CD4-positive, CD25-positive, alpha-beta regulatory T cell (primary cell): ENCODE measurements at regions not wholly inside any gene's neighbourhood (a gene's known extent, or its start where the extent isn't known, plus 50 kb on each side); places are given as distances from the start of the nearest gene placed in this dataset.
A peak's percentile ranks its signal among the peaks of the same experiment; 100 is the strongest.
"Not testable (repeated sequence)": the region's sequence is repeated elsewhere in the genome, so short reads cannot be mapped to it uniquely, and the experiment has no call there.

Experiments
- ATAC-seq, 2 donors: fragments of 150-1000 bp; cut with Tn5 transposase; one replicate each; pipeline ENCODE4 v1.10.0; 2021; ENCODE audit warnings: low read depth in 2 of 2, moderate number of reproducible peaks in 2 of 2, moderate library complexity in 1 of 2
- DNase-seq, 3 donors: peaks; one replicate each; pipeline versions ENCODE4 v3.0.0 to v3.0.0-alpha.2; 2012 to 2022; ENCODE audit warnings: mixed read lengths in 1 of 3
- H3K27ac ChIP-seq: one replicate; pipeline ENCODE4 v1.7.0; 2013; ENCODE audit warnings: mild to moderate bottlenecking, low read length; ENCODE audit not compliant: insufficient read depth, poor library complexity, severe bottlenecking
- H3K27me3 ChIP-seq: one replicate; pipeline ENCODE4 v1.7.0; 2013; ENCODE audit warnings: low read length; ENCODE audit not compliant: control insufficient read depth, insufficient read depth
- H3K36me3 ChIP-seq: one replicate; pipeline ENCODE4 v1.7.0; 2013; ENCODE audit warnings: mild to moderate bottlenecking, low read length, moderate library complexity; ENCODE audit not compliant: control insufficient read depth, insufficient read depth
- H3K4me1 ChIP-seq: 2 replicates; pipeline ENCODE4 v1.7.0; 2013; ENCODE audit warnings: mild to moderate bottlenecking, low read length; ENCODE audit not compliant: insufficient read depth, control insufficient read depth, poor library complexity, severe bottlenecking
- H3K4me3 ChIP-seq: one replicate; pipeline ENCODE4 v1.7.0; 2013; ENCODE audit warnings: low read depth, mild to moderate bottlenecking, low read length, moderate library complexity
- H3K9me3 ChIP-seq, 2 experiments: 1 replicate in 1 of 2; 2 replicates in 1 of 2; pipeline ENCODE4 v1.7.0; 2013; ENCODE audit warnings: low read length in 2 of 2, mild to moderate bottlenecking in 1 of 2, moderate library complexity in 1 of 2; ENCODE audit not compliant: control insufficient read depth in 2 of 2
- H3K27ac Mint-ChIP-seq, 3 donors: one replicate each; pipeline ENCODE4 v1.8.0; 2020 to 2022; ENCODE audit warnings: mild to moderate bottlenecking in 3 of 3, mixed read lengths in 3 of 3, moderate library complexity in 2 of 3
- H3K27me3 Mint-ChIP-seq: one replicate; pipeline ENCODE4 v1.8.0; 2022; ENCODE audit warnings: mild to moderate bottlenecking, mixed read lengths
- H3K36me3 Mint-ChIP-seq: one replicate; pipeline ENCODE4 v1.8.0; 2020; ENCODE audit warnings: mixed read lengths
- H3K4me1 Mint-ChIP-seq, 4 donors: one replicate each; pipeline ENCODE4 v1.8.0; 2020 to 2022; ENCODE audit warnings: mixed read lengths in 4 of 4, mild to moderate bottlenecking in 1 of 4
- H3K4me3 Mint-ChIP-seq, 4 donors: one replicate each; pipeline ENCODE4 v1.8.0; 2020 to 2022; ENCODE audit warnings: mild to moderate bottlenecking in 4 of 4, mixed read lengths in 4 of 4, moderate library complexity in 3 of 4
- H3K9me3 Mint-ChIP-seq, 7 donors: one replicate each; pipeline ENCODE4 v1.8.0; 2020 to 2022; ENCODE audit warnings: mixed read lengths in 7 of 7, mild to moderate bottlenecking in 3 of 7, moderate library complexity in 2 of 7

DNA sequence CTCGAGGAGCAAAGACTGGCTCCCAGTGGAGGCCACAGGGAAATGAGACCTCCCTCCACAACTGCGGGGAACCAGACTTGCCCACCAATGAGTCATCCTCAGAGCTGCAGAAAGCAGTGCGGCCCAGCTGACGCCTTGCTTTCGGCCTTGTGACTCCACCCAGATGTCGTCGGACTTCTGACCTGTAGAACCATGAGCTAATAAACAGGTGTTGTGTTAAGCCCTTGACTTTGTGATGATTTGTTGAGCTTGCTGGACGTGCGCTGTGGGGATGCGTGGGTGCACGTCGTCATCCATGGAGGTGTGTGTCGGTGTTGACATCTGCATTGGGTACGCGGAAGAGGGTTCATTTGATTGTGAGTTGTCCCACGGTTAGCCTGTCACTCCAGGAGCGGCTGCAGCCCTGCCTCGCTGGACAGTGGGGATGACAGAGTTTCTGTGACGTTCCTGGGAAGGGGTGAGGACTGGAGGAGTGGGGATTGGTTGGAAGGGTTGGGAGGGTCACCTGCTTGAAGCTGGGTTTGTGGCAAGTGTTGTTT, 154.1 kb downstream of the SH3BP4 start:
- Histone ChIP-seq H3K4me3 (no peak overlapping the region), H3K27me3 (no peaks in the 10 kb centered on the region), H3K36me3 (no peaks in the 10 kb centered on the region), H3K9me3 (no peaks in the 10 kb centered on the region), H3K4me1 (no peaks in the 10 kb centered on the region), H3K27ac (no peak overlapping the region)
- Mint-ChIP-seq H3K4me1 (no peaks in the 10 kb centered on the region), H3K27ac (peak overlapping the region in 1 of 3 donors; percentile 50), H3K27me3 (peaks cover 13% of the 10 kb centered on the region), H3K9me3 (peaks cover 0 to 3% (median 0%) of the 10 kb centered on the region in 7 donors), H3K4me3 (no peak overlapping the region), H3K36me3 (no peaks in the 10 kb centered on the region)
- DNase-seq (no peak), ATAC-seq (no peak)

DNA sequence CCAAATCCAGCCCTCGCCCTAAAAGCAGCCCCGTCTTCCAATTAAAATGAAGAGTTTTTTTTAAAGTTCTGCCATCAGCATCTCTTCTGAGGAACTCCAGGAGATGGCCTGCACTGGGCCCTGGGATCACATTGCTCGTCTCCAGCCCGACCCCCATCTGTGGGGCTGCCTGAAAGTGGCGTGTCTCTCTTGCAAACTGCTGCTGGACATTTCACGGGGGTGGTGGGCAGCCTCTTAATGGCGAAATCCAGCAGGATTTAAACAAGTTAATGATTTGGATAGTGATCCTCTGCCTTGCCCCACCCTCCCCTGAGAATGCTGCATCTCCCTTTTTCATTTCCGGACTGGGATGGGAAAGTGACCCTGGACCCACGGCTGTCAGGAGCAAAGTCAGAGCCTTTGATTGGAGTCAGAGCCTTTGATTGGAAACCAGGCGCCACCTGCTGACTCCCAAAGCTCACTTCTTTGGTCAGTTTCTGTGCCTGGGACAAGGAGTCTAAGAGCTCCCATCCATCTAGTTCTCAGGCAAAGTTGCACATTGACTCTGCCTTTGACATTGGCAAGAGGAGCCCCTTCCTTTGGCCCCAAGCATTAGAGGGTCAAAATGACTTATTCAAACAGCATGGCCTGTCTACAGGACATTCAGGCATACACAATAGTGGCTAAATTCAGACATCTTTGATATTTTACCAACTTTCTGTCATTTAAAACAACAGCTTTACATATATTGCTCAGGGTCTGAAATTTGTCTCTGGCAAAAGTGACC, 155.2 kb downstream of the SH3BP4 start:
- Mint-ChIP-seq H3K9me3 (peaks cover 0 to 3% (median 0%) of the 10 kb centered on the region in 7 donors), H3K27me3 (peaks cover 13% of the 10 kb centered on the region), H3K4me1 (no peaks in the 10 kb centered on the region), H3K36me3 (no peaks in the 10 kb centered on the region), H3K27ac (no peak overlapping the region), H3K4me3 (no peak overlapping the region)
- Histone ChIP-seq H3K36me3 (no peaks in the 10 kb centered on the region), H3K27me3 (no peaks in the 10 kb centered on the region), H3K4me1 (no peaks in the 10 kb centered on the region), H3K9me3 (no peaks in the 10 kb centered on the region), H3K27ac (no peak overlapping the region), H3K4me3 (no peak overlapping the region)
- DNase-seq, result peak in 1 of 3 donors; percentile 6
- no peak for ATAC-seq

DNA sequence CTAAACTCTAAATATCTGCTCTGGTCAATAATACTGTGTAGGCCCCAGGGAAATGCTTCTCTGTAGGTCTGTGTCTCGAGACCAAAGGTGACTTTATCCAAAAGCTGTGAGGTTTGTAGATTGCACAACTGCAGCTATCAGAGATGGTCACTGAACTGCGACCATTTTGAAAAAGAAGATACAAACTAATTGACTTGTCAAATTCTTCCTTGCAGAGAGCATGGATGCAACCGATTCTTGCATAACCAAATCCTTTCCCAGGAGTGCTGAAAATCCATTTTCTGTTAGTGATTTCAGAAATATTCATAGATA, 155.8 kb downstream of the SH3BP4 start:
- no peak overlapping the region for H3K4me3 Mint-ChIP-seq
- Histone ChIP-seq H3K27ac (no peak overlapping the region), H3K27me3 (no peaks in the 10 kb centered on the region), H3K4me1 (no peaks in the 10 kb centered on the region), H3K4me3 (no peak overlapping the region), H3K36me3 (no peaks in the 10 kb centered on the region), H3K9me3 (no peaks in the 10 kb centered on the region)
- no peaks in the 10 kb centered on the region for H3K4me1 Mint-ChIP-seq
- ATAC-seq (no peak), DNase-seq (no peak)
- peaks cover 12% of the 10 kb centered on the region for H3K27me3 Mint-ChIP-seq
- no peak overlapping the region for H3K27ac Mint-ChIP-seq
- H3K9me3 Mint-ChIP-seq, result peaks cover 0 to 3% (median 0%) of the 10 kb centered on the region in 7 donors
- no peaks in the 10 kb centered on the region for H3K36me3 Mint-ChIP-seq

DNA sequence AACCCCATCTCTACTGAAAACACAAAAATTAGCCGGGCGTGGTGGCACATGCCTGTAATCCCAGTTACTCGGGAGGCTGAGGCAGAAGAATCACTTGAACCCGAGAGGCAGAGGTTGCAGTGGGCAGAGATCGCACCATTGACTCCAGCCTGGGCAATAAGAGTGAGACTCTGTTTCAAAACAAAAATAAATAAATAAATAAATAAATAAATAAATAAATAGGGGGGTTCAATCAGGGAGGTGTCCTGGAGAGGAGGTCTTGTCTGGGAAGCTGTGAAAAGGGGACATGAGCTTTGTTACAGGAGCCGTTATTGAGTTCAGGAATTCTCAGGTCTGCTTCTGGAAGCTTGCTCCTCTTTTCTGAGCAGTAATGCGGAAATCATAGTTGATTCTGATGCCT, 157.7 kb downstream of the SH3BP4 start:
- not testable (repeated sequence) for H3K4me3 ChIP-seq, H3K36me3 ChIP-seq, H3K27me3 Mint-ChIP-seq, H3K36me3 Mint-ChIP-seq, H3K4me3 Mint-ChIP-seq, DNase-seq, H3K9me3 Mint-ChIP-seq, H3K4me1 Mint-ChIP-seq, H3K27me3 ChIP-seq, ATAC-seq, H3K9me3 ChIP-seq, H3K27ac Mint-ChIP-seq, H3K4me1 ChIP-seq, H3K27ac ChIP-seq

DNA sequence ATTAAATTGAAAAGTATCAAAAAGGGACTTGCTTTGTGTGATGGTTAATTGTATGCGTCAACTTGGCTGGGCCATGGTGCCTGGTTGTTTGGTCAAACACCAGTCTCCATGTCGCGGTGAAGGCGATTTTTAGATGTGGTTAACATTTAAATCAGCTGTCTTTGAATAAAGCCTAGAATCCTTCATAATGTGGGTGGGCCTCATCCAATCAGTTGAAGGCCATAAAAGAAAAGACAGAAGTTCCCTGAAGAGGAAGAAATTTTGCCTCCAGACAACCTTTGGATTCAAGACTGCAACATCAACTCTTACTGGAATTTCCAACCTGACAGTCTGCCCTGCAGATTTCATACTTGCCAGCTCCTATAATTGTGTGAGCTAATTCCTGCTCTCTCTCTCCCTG, 160.5 kb downstream of the SH3BP4 start:
- Mint-ChIP-seq H3K27ac (no peak overlapping the region), H3K4me3 (no peak overlapping the region), H3K36me3 (no peaks in the 10 kb centered on the region), H3K27me3 (peaks cover 13% of the 10 kb centered on the region), H3K4me1 (no peaks in the 10 kb centered on the region), H3K9me3 (peaks cover 0 to 2% (median 0%) of the 10 kb centered on the region in 7 donors)
- ATAC-seq, result no peak
- no peak overlapping the region for H3K4me3 ChIP-seq
- H3K36me3 ChIP-seq, result no peaks in the 10 kb centered on the region
- no peaks in the 10 kb centered on the region for H3K9me3 ChIP-seq
- no peaks in the 10 kb centered on the region for H3K4me1 ChIP-seq
- H3K27me3 ChIP-seq, result no peaks in the 10 kb centered on the region
- DNase-seq, result no peak
- H3K27ac ChIP-seq, result no peak overlapping the region

DNA sequence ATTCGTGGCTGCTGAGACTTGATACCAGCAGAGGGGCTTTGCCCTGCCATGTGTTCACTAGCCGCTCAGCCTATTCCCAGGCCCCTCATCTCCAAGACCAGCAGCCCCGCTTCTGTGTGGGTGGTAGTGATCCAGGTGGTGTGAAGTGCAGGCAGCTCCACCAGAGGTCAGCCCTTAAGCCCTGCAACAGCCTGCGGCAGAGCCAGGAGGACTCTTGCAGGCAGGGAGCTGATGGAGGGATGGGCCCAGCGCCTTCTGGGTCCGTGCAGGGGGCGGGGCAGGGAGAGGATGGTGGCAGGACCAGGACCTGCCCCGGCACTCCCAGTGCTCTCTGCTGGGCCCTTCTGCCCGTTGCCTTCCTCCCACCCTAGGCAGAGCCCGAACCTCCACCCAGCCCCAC, 162.0 kb downstream of the SH3BP4 start:
- no peak for DNase-seq
- Mint-ChIP-seq H3K27me3 (peaks cover 13% of the 10 kb centered on the region), H3K27ac (no peak overlapping the region)

DNA sequence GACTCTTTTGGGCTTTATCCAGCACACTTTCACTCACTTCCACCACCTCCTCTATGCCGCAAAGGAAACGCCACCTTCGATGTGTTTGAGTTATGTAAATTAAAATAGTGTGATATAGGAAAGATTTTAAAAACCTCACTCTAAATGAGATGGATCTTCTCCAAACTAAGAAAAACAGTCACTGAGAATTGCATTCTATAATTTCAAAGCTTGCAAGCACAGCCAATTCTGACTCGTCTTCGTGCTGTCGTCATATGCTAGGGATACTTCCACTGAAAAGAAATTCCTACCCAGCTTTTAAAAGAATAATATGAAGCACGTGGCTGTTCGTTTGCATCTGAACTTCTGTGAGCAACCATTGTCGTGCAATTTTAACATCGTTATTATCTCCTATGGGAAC, 162.5 kb downstream of the SH3BP4 start:
- H3K27ac ChIP-seq, result no peak overlapping the region
- Mint-ChIP-seq H3K27me3 (peaks cover 13% of the 10 kb centered on the region), H3K4me1 (no peaks in the 10 kb centered on the region), H3K27ac (no peak overlapping the region), H3K9me3 (peaks cover 0 to 2% (median 0%) of the 10 kb centered on the region in 7 donors), H3K36me3 (no peaks in the 10 kb centered on the region), H3K4me3 (no peak overlapping the region)
- no peaks in the 10 kb centered on the region for H3K4me1 ChIP-seq
- H3K27me3 ChIP-seq, result no peaks in the 10 kb centered on the region
- ATAC-seq, result no peak
- no peak overlapping the region for H3K4me3 ChIP-seq
- H3K36me3 ChIP-seq, result no peaks in the 10 kb centered on the region
- no peak for DNase-seq
- no peaks in the 10 kb centered on the region for H3K9me3 ChIP-seq

More for the DNA sequence above, 162.0 kb downstream of the SH3BP4 start:
- no peak for ATAC-seq
- Histone ChIP-seq H3K27me3 (no peaks in the 10 kb centered on the region), H3K27ac (no peak overlapping the region), H3K36me3 (no peaks in the 10 kb centered on the region), H3K9me3 (no peaks in the 10 kb centered on the region), H3K4me1 (no peaks in the 10 kb centered on the region), H3K4me3 (no peak overlapping the region)
- Mint-ChIP-seq H3K4me3 (no peak overlapping the region), H3K4me1 (no peaks in the 10 kb centered on the region), H3K9me3 (peaks cover 0 to 2% (median 0%) of the 10 kb centered on the region in 7 donors), H3K36me3 (no peaks in the 10 kb centered on the region)

DNA sequence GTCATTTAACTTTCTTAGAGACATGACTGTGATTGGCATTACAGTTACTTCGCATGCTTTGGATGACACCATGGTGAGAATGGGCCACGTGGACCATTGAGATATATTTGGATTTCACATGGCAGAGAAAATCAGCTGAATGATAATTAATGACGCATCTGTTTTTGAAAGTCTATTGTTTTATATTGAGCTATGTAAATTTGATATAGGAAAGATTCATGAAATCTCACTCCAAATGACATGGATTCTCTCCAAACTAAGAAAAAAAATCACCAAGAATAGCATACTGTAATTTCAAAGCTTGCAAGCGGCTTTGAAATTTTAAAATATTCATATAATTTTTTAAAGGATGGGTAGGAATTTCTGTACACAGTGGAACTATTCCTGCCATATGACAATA, 163.7 kb downstream of the SH3BP4 start:
- Histone ChIP-seq H3K27me3 (no peaks in the 10 kb centered on the region), H3K36me3 (no peaks in the 10 kb centered on the region), H3K4me1 (no peaks in the 10 kb centered on the region), H3K27ac (no peak overlapping the region), H3K4me3 (no peak overlapping the region), H3K9me3 (no peaks in the 10 kb centered on the region)
- no peaks in the 10 kb centered on the region for H3K36me3 Mint-ChIP-seq
- no peak overlapping the region for H3K27ac Mint-ChIP-seq
- no peak for ATAC-seq
- no peaks in the 10 kb centered on the region for H3K4me1 Mint-ChIP-seq
- no peak for DNase-seq
- H3K9me3 Mint-ChIP-seq, result peaks cover 0 to 6% (median 3%) of the 10 kb centered on the region in 7 donors
- no peak overlapping the region for H3K4me3 Mint-ChIP-seq
- H3K27me3 Mint-ChIP-seq, result peaks cover 14% of the 10 kb centered on the region
